ENCODE measurements at regions not wholly inside any gene's neighbourhood (a gene's known extent, or its start where the extent isn't known, plus 50 kb on each side); places are given as distances from the start of the nearest gene placed in this dataset.
"Not testable (repeated sequence)": the region's sequence is repeated elsewhere in the genome, so short reads cannot be mapped to it uniquely, and the experiment has no call there.

DNA sequence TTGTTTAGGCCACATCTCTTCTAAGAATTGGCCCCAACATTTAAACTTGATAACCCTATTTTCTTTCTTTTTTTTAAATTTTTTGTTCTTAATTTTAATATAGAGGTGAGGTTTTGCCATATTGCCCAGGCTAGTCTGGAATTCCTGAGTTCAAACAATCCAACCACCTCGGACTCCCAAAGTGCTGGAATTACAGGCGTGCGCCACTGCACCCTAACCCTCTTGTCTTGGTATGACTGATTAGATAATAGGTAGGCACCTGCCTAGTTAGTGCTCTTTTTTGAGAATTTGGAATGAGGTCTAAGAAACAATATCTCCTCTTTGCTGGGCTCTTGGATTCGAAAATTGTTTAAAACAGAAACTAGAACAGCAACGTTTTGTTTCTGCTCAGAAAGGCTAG, 116.4 kb upstream of the GOLGA6L6 start:
- TF ChIP-seq CTCF (IDR thresholded peaks at IDR 0.05; ENCODE audit: poor library complexity, severe bottlenecking): no peak
- no peak for DNase-seq (ENCODE audit: low spot score)
- Histone ChIP-seq H3K4me3 (ENCODE audit: severe bottlenecking) (no peak overlapping the region), H3K4me1 (ENCODE audit: insufficient read depth, poor library complexity, severe bottlenecking) (peaks cover 3% of the 10 kb centered on the region), H3K36me3 (ENCODE audit: low read depth) (peaks cover 4% of the 10 kb centered on the region; the same call in 1 of the 2 replicates), H3K27ac (ENCODE audit: poor library complexity, severe bottlenecking) (no peak overlapping the region), H3K9me3 (ENCODE audit: severe bottlenecking) (no peaks in the 10 kb centered on the region), H3K27me3 (ENCODE audit: insufficient read depth, poor library complexity, severe bottlenecking) (no peaks in the 10 kb centered on the region)
- ATAC-seq (ENCODE audit: low read depth): peak; percentile 45; the same call in 1 of the 3 replicates

GRCh38 chr15:20657084-20657483, 115.5 kb upstream of the GOLGA6L6 start:
- Histone ChIP-seq H3K4me3 (ENCODE audit: severe bottlenecking) (no peak overlapping the region), H3K36me3 (ENCODE audit: low read depth) (peaks cover 4% of the 10 kb centered on the region; the same call in 1 of the 2 replicates), H3K27me3 (ENCODE audit: insufficient read depth, poor library complexity, severe bottlenecking) (no peaks in the 10 kb centered on the region), H3K27ac (ENCODE audit: poor library complexity, severe bottlenecking) (no peak overlapping the region), H3K4me1 (ENCODE audit: insufficient read depth, poor library complexity, severe bottlenecking) (peaks cover 3% of the 10 kb centered on the region), H3K9me3 (ENCODE audit: severe bottlenecking) (no peaks in the 10 kb centered on the region)
- TF ChIP-seq CTCF (IDR thresholded peaks at IDR 0.05; ENCODE audit: poor library complexity, severe bottlenecking): no peak
- DNase-seq (ENCODE audit: low spot score) (no peak), ATAC-seq (ENCODE audit: low read depth) (no peak)

DNA sequence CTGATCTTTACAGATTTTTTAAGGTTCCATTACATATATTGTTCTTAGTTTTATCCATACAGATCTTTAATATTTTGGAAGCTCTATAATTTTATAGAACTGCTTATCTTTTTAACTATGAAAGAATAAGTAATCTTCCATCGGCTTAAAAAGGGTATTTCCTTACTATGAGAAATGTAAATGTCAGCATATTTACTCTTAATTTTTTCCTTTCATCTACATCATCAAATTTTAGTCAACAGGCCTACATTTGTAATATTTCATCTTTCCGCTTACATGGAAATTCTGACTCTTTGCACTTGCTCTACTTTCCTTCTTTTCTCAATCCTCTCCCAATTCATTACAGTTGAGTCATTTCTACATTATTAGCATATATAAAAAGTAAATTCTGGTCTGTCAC, 111.3 kb upstream of the GOLGA6L6 start:
- no peaks in the 10 kb centered on the region for H3K9me3 ChIP-seq (ENCODE audit: severe bottlenecking)
- ATAC-seq (ENCODE audit: low read depth): no peak

GRCh38 chr15:20648402-20648975, 106.9 kb upstream of the GOLGA6L6 start:
- not testable (repeated sequence) for DNase-seq (ENCODE audit: low spot score); H3K27ac ChIP-seq (ENCODE audit: poor library complexity, severe bottlenecking); ATAC-seq (ENCODE audit: low read depth); H3K4me3 ChIP-seq (ENCODE audit: severe bottlenecking); H3K27me3 ChIP-seq (ENCODE audit: insufficient read depth, poor library complexity, severe bottlenecking); H3K9me3 ChIP-seq (ENCODE audit: severe bottlenecking); H3K36me3 ChIP-seq (ENCODE audit: low read depth)
- peaks cover 17% of the 10 kb centered on the region for H3K4me1 ChIP-seq (ENCODE audit: insufficient read depth, poor library complexity, severe bottlenecking)

More for the DNA sequence above, 111.3 kb upstream of the GOLGA6L6 start:
- Histone ChIP-seq H3K4me3 (ENCODE audit: severe bottlenecking) (no peak overlapping the region), H3K27me3 (ENCODE audit: insufficient read depth, poor library complexity, severe bottlenecking) (no peaks in the 10 kb centered on the region), H3K27ac (ENCODE audit: poor library complexity, severe bottlenecking) (no peak overlapping the region), H3K4me1 (ENCODE audit: insufficient read depth, poor library complexity, severe bottlenecking) (peaks cover 13% of the 10 kb centered on the region), H3K36me3 (ENCODE audit: low read depth) (peaks cover 4% of the 10 kb centered on the region; the same call in 1 of the 2 replicates)
- no peak for DNase-seq (ENCODE audit: low spot score)
- no peak for TF ChIP-seq CTCF (IDR thresholded peaks at IDR 0.05; ENCODE audit: poor library complexity, severe bottlenecking)

DNA sequence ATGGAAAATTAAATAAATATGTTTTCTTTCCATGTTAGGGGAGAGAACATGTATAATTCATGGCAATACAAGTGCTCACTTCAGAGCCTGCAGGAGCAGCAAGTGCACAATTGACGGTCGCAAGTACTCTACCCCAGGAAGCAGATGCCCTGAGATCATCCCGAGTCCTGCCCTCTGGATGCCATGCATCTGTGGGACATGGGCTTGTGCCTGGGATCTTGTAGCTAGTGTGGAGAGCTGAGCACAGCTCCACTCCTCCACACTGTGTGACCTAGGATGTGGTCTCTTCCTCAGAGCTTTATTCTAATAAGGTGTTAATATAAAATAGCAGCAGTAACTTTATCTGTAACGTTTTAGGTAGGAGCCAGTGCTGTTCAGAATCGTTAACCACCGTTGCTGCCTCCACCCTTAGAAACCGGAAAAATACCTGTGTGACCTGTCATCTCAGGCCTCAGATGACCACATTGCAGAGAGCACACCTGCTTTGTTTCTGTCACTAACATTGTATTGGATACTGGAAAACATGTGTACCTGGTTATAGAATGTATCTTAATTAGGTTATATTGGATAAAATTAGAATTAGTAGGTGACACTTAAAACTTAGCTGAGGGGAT, 105.0 kb upstream of the GOLGA6L6 start:
- peak; percentile 60 for ATAC-seq (ENCODE audit: low read depth)

More for the DNA sequence above, 105.0 kb upstream of the GOLGA6L6 start:
- no peak for DNase-seq (ENCODE audit: low spot score)
- peaks cover 6% of the 10 kb centered on the region for H3K27me3 ChIP-seq (ENCODE audit: insufficient read depth, poor library complexity, severe bottlenecking)
- TF ChIP-seq CTCF (IDR thresholded peaks at IDR 0.05; ENCODE audit: poor library complexity, severe bottlenecking): no peak
- H3K4me3 ChIP-seq (ENCODE audit: severe bottlenecking): no peak overlapping the region
- H3K27ac ChIP-seq (ENCODE audit: poor library complexity, severe bottlenecking): no peak overlapping the region
- peaks cover 16% of the 10 kb centered on the region for H3K4me1 ChIP-seq (ENCODE audit: insufficient read depth, poor library complexity, severe bottlenecking)
- no peaks in the 10 kb centered on the region for H3K9me3 ChIP-seq (ENCODE audit: severe bottlenecking)
- no peaks in the 10 kb centered on the region for H3K36me3 ChIP-seq (ENCODE audit: low read depth)
